Stimulated activated CD8-positive, alpha-beta memory T cell treated with anti-CD3 and anti-CD28 coated beads, Interleukin-4, amount 100 ng/mL, for 4 hours (primary cell): ENCODE measurements at regions not wholly inside any gene's neighbourhood (a gene's known extent, or its start where the extent isn't known, plus 50 kb on each side); places are given as distances from the start of the nearest gene placed in this dataset.
"Not testable (repeated sequence)": the region's sequence is repeated elsewhere in the genome, so short reads cannot be mapped to it uniquely, and the experiment has no call there.

ENCODE experiments used
- DNase-seq, 2 donors: peaks; one replicate each; pipeline ENCODE4 v3.0.0-alpha.2; 2020; ENCODE audit warnings: low read depth in 2 of 2, low spot score in 1 of 2

DNA sequence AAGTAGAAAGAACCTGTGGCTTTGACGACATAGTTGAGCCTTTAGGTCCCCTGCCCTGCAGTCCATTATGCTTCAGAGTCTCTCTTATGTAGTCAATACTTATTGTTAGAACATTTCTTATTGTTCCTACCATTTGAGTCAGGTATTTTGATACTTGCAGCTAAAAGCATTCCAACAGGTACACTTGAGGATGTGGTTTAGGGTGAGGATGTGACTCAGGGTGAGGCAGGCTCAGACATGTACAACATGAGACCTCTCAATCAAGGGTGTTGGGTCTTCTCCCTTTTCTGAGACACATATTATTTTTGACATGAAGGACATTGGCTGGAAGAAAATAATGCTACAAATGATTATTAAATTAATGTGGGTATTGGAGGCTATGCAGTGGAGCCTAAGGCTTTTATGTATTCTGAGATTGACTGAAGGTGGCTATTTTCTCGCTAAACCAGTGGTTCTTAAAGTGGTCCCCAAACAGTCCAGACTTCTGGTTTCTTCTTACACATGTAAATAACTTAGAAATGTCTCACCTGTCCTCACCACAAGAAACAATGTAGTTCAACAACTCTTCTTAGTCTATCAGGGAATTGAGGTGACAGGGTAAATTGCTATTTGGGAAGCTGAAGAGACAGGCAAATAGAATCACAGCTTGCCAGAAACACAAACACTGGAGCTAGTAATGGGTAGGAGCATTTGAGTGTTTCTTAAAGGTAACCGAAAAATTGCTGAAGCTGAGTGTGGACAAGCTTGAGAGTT is 135.5 kb upstream of the ZPLD1 start:
- DNase-seq, result no peak

DNA sequence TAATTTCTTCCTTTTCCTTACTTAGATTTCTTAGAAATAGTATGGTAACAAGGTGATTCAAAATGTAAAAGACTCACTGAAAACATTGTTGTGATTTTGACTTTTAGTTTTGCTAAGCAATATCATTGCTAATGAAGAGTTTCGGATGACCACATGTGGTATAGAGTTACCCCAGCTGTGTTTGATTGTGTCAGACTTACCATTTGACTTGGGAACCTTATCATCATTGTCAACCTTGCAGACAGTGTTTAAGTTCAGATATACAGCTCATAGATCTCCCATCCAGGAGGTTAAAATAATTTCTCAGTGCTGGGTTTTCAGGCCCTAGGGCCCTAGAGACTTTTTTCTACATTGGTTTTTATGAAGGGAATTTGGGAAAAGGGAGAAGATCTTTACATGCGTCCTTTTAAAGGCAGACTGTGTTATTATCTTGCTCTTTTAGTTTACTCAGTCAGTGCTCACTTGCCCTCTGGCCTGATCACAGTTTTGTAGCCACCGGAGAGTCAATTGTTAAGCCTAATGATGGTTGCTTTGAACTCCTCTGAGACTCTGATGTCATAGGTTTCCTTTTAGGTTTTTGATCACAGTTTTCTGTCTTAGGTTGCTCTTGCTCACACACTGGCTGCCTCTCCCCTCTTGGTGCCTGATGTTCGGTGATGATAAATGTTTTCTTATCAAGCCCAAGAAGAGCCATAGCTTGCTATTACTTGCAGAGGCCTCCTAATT is 133.5 kb upstream of the ZPLD1 start:
- no peak for DNase-seq

DNA sequence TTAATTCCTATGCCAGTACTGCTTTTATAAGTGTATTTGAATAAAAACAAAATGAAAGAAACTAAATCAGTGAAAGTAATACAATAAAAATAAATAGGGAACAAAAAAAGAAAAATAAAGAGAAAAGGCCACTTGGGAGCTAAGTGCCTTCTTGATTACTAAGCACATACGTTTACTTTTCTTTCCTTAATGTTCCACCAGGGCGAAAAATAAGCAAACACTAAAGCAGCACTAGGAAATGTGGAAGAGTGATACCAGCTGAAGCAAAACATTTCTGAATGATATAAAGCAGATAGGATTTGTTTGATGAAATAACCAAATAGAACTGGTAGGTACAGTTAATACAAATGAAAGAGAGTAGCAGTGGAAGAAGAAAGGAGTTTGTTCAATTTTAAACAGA is 132.8 kb upstream of the ZPLD1 start:
- no peak for DNase-seq

DNA sequence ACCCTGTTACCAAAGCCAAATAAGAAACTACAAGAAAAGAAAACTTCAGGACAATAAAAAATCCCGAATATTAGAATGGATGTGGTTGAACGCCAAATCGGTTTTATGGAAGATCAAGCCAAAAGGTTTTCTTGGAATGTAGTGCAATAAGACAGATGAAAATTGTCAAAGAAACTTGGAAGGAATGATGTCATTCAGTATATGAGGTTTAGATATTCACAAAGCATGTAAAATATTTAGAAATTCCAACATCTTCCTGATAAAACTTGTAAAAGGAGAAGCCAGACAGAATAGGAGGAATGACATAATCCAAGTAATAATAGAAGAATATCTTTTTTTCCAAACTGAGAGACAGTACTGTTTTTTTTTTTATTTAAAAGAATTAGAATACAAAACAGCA is 130.3 kb upstream of the ZPLD1 start:
- no peak for DNase-seq

DNA sequence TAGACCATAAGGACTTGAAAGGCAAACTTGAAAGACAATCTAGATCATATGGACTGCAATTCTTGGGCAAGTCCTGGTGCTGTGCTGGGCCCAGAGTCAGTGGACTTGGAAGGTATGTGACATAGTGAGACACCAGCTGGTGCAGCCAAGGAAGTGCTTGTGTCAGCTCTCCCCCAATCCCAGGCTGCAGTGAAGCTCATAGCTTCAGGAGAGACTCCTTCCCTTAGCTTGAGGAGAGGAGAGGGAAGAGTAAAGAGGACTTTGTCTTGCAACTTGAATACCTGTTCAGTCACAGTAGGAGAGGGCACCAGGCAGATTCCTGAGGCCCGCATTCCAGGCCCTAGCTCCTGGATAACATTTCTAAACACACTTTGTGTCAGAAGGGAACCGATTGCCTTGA is 127.4 kb upstream of the ZPLD1 start:
- DNase-seq, result no peak

DNA sequence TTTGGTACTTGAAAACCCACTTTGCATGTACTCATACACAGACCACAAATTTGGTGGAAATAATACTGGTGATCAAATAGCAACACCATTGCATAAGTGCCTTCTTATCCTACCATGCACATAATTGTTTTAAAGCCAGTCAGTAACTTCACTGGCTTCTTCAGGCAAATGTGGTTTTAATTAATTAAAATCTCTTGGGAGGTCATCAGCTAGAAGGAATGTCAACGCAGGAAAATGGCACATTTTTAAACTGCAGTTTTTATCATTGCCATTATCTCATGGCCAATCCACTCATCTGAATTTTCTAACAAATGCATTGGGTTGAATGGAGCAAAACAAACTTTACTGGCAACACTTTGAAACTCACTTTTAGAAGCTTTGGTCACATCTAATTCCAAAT is 105.7 kb upstream of the ZPLD1 start:
- no peak for DNase-seq

DNA sequence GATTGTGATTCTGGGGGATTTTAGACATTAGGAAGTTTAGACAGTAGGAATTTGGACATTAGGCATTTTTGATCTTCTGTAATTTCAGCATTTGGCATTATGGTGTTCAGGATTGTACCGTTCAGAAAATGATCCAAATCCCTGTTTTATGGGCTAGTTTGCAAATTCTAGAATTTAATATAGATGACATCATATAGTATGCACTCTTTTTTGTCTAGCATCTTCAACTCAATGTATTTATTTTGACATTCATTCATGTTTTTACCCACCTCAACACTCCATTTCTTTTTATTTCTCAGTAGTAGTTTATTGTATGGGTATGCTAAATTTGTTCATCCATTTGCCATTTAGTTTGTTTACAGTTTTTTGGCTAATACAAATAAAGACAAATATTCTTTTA is 105.3 kb upstream of the ZPLD1 start:
- no peak for DNase-seq

DNA sequence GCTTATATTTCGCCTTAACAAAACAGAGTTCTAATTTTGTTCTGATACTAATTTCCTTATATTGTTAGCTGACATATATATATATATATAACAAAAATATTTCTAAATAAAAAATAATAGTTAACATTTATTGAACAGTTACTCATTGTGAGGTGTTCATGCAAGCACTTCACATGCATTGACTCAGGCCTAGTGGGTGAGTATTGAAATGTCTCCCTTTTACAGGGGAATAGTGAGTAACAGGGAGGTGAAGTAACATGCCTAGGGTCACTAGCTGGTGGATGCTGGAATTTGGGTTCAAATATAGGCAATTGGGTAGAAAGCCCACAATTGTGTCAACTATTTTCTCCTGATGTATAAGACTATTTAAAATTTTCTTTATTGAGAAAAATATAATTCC is 102.6 kb upstream of the ZPLD1 start:
- DNase-seq, result no peak

DNA sequence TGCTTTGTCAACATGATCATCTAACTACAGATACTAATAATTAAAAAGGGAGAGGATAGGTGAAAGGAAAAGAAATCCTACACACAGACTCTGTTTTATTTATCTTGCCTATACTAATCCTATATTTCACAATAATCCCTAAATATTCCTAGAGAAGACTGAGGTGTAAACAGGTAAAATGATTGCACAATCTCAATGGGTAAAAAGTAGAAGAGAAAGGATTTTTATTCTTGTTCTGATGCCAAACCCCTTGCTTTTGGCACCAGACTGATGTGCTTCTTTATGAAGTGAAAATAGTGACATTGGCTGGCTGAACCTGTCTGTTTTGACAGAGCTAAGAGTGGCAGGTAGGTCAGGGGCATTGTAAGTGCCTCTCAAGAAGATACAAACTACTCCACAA is 101.9 kb upstream of the ZPLD1 start:
- DNase-seq, result no peak

DNA sequence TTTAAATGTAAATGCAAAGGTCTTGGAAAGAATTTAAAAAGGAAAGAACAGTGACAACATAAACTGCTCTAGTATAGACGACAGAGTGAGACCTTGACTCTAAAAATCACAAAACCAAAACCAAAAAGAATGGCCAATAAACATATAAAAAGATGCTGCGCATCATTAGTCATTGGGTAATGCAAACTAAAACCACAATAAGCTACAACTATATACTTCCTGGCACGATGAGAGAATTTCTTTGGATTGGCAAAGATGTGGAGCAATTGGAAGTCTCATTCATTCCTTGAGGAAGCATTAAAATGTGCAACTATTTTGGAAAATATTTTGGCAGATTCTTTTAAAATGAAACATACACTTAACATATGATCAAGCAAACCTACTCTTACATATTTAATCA is 98.7 kb upstream of the ZPLD1 start:
- no peak for DNase-seq

DNA sequence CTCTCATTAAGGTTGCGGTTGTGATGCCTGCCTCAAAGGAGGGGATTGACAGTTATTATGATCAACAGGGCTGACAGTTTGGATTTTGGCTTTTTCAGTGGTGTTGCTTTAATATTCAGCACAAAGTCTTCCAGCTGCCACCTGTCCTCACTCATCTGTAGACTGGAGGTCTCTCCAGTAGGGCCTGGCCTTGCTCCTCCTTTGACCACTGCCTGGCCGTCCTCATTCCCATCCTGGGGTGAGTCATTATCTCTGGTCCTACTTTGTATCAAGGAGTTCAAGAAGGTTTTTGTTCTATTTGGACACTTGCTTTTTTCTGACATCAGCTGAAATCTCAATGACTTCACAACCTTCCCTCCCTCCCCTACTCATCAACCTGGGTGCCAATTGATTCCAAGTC is 95.1 kb upstream of the ZPLD1 start:
- no peak for DNase-seq

DNA sequence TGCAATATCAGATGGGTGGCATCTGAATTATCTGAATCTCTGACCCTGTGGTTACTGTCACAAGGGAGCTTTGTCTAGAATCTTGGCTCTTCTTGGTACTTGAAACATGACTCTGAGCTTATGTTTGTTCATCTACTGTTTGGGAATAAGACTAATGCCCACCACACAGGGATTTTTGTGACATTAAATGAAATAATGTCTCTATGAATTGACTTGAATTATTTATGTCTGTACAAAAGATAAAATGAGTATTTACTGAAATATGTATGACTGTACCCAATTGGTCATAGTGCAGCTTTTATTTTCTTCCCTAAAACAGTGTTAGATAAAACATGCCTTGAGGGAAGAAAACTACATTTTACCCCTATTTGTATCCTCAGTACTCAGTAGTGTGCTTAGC is 87.9 kb upstream of the ZPLD1 start:
- DNase-seq, result no peak

DNA sequence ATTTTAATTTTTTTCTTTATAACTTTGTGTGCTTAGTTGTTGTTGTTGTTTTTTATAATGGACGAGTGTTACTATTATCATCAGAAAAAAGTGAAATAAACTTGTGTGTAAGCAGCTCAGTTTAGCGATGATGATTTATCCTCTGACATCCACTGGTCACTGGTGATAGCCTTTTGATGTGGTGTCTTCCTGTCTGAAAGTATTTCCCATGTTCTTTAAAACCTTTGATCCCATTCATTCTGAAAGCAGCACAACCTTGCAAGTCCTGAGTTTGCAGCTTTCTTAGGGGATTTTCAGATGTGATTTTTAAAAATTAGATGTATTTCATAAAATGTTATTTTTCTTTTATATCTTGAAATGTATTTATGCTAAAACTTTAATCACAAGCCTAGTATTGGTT is 85.9 kb upstream of the ZPLD1 start:
- DNase-seq, result no peak

DNA sequence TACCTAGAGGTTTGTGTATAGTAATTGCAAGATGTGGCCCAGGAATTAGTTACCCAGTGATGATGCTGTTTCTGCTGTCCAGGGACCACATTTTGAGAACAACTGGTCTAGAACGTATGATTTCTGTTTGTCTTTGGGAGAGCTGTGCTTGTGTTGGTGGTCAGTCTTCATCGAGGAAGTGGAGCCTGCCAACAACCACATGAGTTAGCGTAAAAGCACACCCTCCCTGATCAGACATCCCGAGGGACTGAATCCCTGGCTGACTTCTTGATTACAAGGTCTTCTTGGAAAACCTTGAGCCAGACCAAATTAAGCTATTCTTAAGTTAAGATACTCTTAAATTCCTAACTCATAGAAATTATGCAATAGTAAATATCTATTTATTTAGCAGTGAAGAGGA is 81.7 kb upstream of the ZPLD1 start:
- DNase-seq, result no peak

DNA sequence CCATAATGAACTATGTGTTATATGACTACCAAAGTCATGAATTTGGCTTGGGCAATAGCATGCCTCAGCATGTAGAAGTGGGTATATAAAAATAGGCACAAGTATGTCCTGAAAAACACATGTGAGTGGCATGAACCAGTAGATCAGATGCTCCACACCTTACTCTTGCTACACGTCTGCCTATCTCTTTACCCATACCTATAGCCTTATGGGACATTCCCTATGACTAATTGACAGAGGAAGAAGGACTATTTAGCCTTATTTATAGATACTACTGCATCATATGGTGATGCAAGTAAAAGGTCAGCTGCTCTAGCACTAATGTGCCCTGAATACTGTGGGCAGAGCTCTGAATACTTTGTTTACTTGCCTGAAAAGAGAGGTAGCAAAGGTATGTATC is 81.0 kb upstream of the ZPLD1 start:
- no peak for DNase-seq

DNA sequence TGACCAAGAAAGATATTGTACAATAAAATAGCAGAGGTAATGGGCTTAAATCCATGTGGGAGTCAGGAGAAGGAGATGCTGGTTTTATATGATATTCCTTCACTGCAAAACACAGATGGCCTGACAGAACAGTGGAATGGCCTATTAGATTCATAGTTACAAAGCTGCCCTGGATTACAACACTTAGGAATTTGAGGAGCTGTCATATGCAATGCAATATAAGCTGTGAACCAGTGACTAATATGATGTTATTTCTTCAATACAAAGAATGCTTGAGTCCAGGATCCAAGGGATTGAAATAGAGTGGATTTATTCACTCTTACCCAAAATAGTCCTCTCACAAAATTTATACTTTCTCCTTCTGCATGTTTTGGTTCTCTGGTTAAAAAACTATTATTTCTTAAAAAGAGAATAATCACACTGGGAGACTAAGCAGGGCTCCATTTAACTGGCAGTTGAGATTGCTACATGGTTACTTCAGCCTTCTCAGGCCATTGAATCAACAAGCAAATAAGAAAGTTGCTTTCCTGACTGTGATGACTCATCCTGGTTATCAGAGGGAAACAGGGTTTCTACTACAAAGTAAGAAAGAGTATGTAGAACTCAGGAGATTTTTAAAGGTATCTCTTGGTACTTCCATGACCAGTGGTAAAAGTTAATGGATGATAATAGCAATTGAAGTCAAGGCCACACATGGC is 79.8 kb upstream of the ZPLD1 start:
- DNase-seq, result no peak

DNA sequence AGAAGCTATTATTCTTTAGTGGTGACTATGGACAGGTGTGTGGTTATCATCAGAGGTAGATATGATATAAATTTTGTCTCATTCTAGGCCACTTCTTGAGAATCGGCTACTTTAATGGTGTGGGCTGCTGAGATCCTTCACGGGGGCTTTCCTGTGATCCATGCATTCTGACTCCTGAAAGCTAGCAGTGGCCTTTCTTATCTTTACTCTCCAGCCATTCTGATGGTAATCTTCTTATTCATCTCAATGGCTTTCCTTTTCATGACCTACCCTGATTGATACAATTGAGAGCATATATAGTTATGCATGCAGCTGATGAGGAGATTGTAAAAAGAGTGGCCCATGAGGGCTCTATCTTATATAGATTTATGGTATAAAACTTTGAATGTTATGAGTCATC is 78.3 kb upstream of the ZPLD1 start:
- no peak for DNase-seq

DNA sequence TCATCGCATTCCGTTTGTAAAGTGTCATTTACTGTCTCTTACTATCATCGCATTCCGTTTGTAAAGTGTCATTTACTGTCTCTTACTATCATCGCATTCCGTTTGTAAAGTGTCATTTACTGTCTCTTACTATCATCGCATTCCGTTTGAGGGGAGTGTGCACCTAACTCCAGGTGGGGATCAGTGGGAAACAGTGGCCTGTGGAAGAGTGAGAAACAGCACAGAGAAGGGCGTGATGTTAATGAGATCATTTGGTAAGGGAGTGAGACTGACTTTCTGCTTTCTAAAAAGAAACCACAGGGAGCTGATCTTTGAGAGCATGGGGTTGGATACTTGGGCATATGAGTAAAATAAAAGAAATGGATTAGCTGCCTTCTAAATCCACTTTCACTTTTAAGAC is 77.5 kb upstream of the ZPLD1 start:
- not testable (repeated sequence) for DNase-seq

DNA sequence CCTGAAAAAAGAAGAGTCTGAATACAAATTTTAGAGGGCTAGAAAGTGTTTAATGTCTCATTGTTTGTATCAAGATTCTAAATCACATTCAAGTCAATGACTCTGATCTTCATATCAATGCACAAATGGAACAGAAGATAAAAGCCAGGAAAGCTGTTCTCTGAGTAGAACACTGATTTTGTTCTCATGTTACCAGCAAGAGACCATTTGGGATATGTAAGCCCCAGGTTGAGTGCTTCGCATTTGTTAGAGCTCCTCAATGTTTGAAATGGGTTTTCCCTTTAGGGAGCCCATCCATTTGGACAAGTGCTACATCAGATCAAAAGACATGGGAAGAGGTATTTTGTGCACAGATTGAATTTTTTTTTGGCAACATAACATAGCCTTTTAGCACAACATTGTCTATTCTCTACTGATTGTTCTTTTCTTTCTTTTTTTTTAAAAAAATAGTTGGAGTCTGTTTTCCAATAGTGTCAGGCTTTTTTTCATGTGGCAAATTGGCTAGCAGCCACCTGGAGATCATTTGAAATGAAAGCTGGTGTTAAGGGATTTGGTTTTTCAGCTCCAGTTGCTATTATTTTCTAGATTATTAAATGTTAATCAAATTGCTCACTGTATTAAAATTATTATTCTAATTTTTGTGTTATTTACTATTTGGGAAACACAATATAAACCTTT is 74.5 kb upstream of the ZPLD1 start:
- no peak for DNase-seq

DNA sequence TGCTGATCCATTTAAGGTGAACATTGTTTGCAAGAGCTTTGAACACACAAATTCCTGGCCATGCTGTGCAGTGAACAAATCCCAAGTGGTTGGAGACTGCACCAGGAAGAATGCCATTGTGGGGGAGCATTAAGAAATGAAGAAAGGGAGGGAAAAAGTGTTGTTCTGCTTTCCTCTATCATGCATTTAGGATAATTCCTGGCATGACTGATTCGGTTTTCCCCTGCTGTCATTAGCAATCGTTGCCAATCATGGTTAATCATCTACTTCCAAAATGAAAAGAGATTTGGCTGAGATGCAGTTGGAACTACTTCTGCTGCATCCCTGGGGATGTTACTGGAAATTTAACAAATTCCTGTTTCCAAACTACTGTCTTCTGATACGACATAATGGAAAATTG is 73.7 kb upstream of the ZPLD1 start:
- no peak for DNase-seq

DNA sequence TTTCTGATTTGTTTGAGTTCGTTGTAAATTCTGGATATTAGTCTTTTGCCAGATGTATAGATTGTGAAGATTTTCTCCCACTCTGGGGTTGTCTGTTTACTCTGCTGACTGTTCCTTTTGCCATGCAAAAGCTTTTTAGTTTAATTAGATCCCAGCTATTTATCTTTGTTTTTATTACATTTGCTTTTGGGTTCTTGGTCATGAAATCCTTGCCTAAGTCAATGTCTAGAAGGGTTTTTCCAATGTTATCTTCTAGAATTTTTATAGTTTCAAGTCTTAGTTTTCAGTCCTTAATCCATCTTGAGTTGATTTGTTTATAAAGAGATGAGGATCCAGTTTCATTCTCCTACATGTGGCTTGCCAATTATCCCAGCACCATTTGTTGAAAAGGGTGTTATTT is 68.7 kb upstream of the ZPLD1 start:
- not testable (repeated sequence) for DNase-seq
